Mesenchymal stem cell (in vitro differentiated cells and primary cell): ENCODE measurements at regions not wholly inside any gene's neighbourhood (a gene's known extent, or its start where the extent isn't known, plus 50 kb on each side); places are given as distances from the start of the nearest gene placed in this dataset.
A peak's percentile ranks its signal among the peaks of the same experiment; 100 is the strongest.

Experiments used
- DNase-seq: peaks from one replicate; pipeline ENCODE4 v3.0.0-alpha.2; 2013
- H2AFZ ChIP-seq: one replicate; pipeline ENCODE4 v1.6.1; 2013; ENCODE audit warnings: low read depth, mild to moderate bottlenecking, control low read depth, inconsistent platforms, low read length, moderate library complexity
- H2AK5ac ChIP-seq: 2 replicates; pipeline ENCODE4 v1.6.1; 2013; ENCODE audit warnings: low read length, moderate library complexity, mild to moderate bottlenecking, inconsistent platforms; ENCODE audit not compliant: severe bottlenecking
- H2BK120ac ChIP-seq: one replicate; pipeline ENCODE4 v1.6.1; 2013; ENCODE audit warnings: low read depth, mild to moderate bottlenecking, inconsistent platforms, low read length, moderate library complexity
- H2BK12ac ChIP-seq, 2 experiments: one replicate each; pipeline ENCODE4 v1.6.1; 2013; ENCODE audit warnings: inconsistent platforms in 2 of 2, low read length in 2 of 2, mild to moderate bottlenecking in 2 of 2, moderate library complexity in 2 of 2, control low read depth in 1 of 2
- H2BK15ac ChIP-seq: one replicate; pipeline ENCODE4 v1.6.1; 2013; ENCODE audit warnings: mild to moderate bottlenecking, low read depth, inconsistent platforms; ENCODE audit not compliant: poor library complexity, severe bottlenecking
- H2BK5ac ChIP-seq: 2 replicates; pipeline ENCODE4 v1.6.1; 2013; ENCODE audit warnings: low read depth, mild to moderate bottlenecking, low read length, control low read depth, inconsistent platforms; ENCODE audit not compliant: poor library complexity, severe bottlenecking
- H3K14ac ChIP-seq, 2 experiments: one replicate each; pipeline ENCODE4 v1.6.1; 2013; ENCODE audit warnings: inconsistent platforms in 2 of 2, low read length in 2 of 2, control low read depth in 1 of 2, mild to moderate bottlenecking in 1 of 2, moderate library complexity in 1 of 2
- H3K18ac ChIP-seq, 2 experiments: one replicate each; pipeline ENCODE4 v1.6.1; 2013; ENCODE audit warnings: inconsistent platforms in 2 of 2, low read length in 2 of 2, control low read depth in 1 of 2, low read depth in 1 of 2, mild to moderate bottlenecking in 1 of 2
- H3K23ac ChIP-seq, 2 experiments: one replicate each; pipeline ENCODE4 v1.6.1; 2013; ENCODE audit warnings: inconsistent platforms in 2 of 2, low read length in 2 of 2, mild to moderate bottlenecking in 2 of 2, moderate library complexity in 2 of 2, control low read depth in 1 of 2
- H3K27ac ChIP-seq: 2 replicates; pipeline ENCODE4 v1.5.1; 2013; ENCODE audit warnings: mild to moderate bottlenecking, moderate library complexity, low read length, control low read depth, inconsistent platforms; ENCODE audit not compliant: poor library complexity, severe bottlenecking
- H3K27me3 ChIP-seq, 2 experiments: 2 replicates each; pipeline versions ENCODE4 v1.6.1 to v1.7.0; 2013; ENCODE audit warnings: low read length in 2 of 2, mild to moderate bottlenecking in 2 of 2, moderate library complexity in 2 of 2, control low read depth in 1 of 2, inconsistent platforms in 1 of 2; ENCODE audit not compliant: control insufficient read depth in 1 of 2, insufficient read depth in 1 of 2
- H3K36me3 ChIP-seq, 2 experiments: 2 replicates each; pipeline versions ENCODE4 v1.6.1 to v1.7.0; 2013; ENCODE audit warnings: low read length in 2 of 2, control low read depth in 1 of 2, inconsistent platforms in 1 of 2, low read depth in 1 of 2, mild to moderate bottlenecking in 1 of 2; ENCODE audit not compliant: insufficient read depth in 2 of 2, control insufficient read depth in 1 of 2
- H3K4ac ChIP-seq, 2 experiments: one replicate each; pipeline ENCODE4 v1.6.1; 2013; ENCODE audit warnings: inconsistent platforms in 2 of 2, low read length in 2 of 2, mild to moderate bottlenecking in 2 of 2, moderate library complexity in 2 of 2, control low read depth in 1 of 2, low read depth in 1 of 2
- H3K4me1 ChIP-seq: 2 replicates; pipeline ENCODE4 v1.6.1; 2013; ENCODE audit warnings: low read depth, low read length, control low read depth; ENCODE audit not compliant: control insufficient read depth, insufficient read depth
- H3K4me2 ChIP-seq: 2 replicates; pipeline ENCODE4 v1.6.1; 2013; ENCODE audit warnings: low read length, mild to moderate bottlenecking, inconsistent platforms; ENCODE audit not compliant: poor library complexity, severe bottlenecking
- H3K4me3 ChIP-seq, 2 experiments: 2 replicates each; pipeline versions ENCODE4 v1.5.1 to v1.7.0; 2013; ENCODE audit warnings: low read length in 2 of 2, mild to moderate bottlenecking in 2 of 2, control low read depth in 1 of 2, low read depth in 1 of 2; ENCODE audit not compliant: insufficient read depth in 1 of 2
- H3K79me1 ChIP-seq: replicated peaks from 2 replicates; pipeline ENCODE4 v1.6.1; 2013; ENCODE audit warnings: mild to moderate bottlenecking, control low read depth, low read length, inconsistent platforms; ENCODE audit not compliant: poor library complexity, severe bottlenecking
- H3K9ac ChIP-seq: 2 replicates; pipeline ENCODE4 v1.7.0; 2013; ENCODE audit warnings: mild to moderate bottlenecking, low read length, moderate library complexity
- H3K9me3 ChIP-seq: 2 replicates; pipeline ENCODE4 v1.7.0; 2013; ENCODE audit warnings: mild to moderate bottlenecking, low read length; ENCODE audit not compliant: control insufficient read depth
- H4K8ac ChIP-seq: one replicate; pipeline ENCODE4 v1.6.1; 2013; ENCODE audit warnings: inconsistent platforms, mild to moderate bottlenecking, low read length, moderate library complexity
- H4K91ac ChIP-seq: one replicate; pipeline ENCODE4 v1.6.1; 2013; ENCODE audit warnings: mild to moderate bottlenecking, low read length, inconsistent platforms
- WGBS: methylation state at CpG from one replicate; pipeline ENCODE4 v1.1.7; 2013; ENCODE audit warnings: mixed read lengths; 5-methylcytosine and 5-hydroxymethylcytosine counted together

DNA sequence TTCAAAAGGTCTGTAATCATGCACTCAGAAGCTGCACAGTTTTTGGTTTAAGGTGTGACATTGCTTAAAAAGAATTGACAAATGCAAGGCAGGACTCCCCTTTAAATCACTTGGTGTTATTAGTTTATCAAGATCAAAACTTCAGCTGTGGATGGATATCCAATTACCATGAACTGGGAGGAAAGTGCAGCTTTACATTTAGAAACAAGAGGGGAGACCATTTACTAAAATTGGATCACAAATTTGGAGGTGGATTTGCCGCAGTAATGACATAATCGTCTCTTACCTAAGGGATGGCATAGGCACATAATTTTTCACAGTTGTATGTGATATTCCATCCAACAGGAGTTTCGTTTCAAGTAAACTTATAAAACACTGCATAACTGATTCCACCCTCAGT, 1610.2 kb downstream of the SLITRK5 start:
- Histone ChIP-seq H2BK120ac (no peak overlapping the region), H2BK15ac (no peak overlapping the region), H3K9ac (no peak overlapping the region), H4K8ac (no peak overlapping the region), H3K4me3 (no peak overlapping the region), H3K23ac (no peak overlapping the region), H3K79me1 (no peaks in the 10 kb centered on the region), H3K27me3 (no peaks in the 10 kb centered on the region), H2BK12ac (no peak overlapping the region), H3K27ac (no peak overlapping the region), H3K36me3 (no peaks in the 10 kb centered on the region), H3K4me1 (no peaks in the 10 kb centered on the region), H3K14ac (no peak overlapping the region), H3K4me2 (no peak overlapping the region), H2BK5ac (no peak overlapping the region), H2AFZ (no peak overlapping the region), H3K18ac (no peak overlapping the region), H3K4ac (no peak overlapping the region), H4K91ac (no peak overlapping the region), H3K9me3 (no peaks in the 10 kb centered on the region), H2AK5ac (no peak overlapping the region)
- no peak for DNase-seq
- 100% methylated on average over 2 of the region's 3 CpGs for WGBS

DNA sequence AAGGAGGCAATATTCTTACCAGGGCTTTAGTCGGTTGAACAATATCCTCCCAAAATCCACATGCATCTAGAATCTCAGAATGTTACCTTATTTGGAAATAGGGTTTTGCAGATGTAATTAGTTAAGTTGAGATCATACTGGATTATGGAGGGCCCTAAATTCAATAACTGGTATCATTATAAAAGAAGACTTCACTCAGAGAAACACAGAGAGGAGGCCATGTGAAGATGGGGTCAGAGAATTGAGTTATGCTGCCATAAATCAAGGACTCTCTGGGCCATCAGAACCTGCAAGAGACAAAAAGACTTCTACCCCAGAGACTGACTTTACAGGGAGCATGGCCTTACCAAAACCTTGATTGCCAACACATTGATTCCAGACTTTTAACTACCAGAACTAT, 1611.1 kb downstream of the SLITRK5 start:
- H2BK120ac ChIP-seq, result no peak overlapping the region
- no peak overlapping the region for H4K91ac ChIP-seq
- H2BK15ac ChIP-seq, result no peak overlapping the region
- H3K79me1 ChIP-seq, result no peaks in the 10 kb centered on the region
- no peak overlapping the region for H2AK5ac ChIP-seq
- no peaks in the 10 kb centered on the region for H3K4me1 ChIP-seq
- no peak overlapping the region for H3K23ac ChIP-seq
- H3K4me2 ChIP-seq, result no peak overlapping the region
- H2BK5ac ChIP-seq, result no peak overlapping the region
- H2AFZ ChIP-seq, result no peak overlapping the region
- H4K8ac ChIP-seq, result no peak overlapping the region
- H3K9ac ChIP-seq, result no peak overlapping the region
- H3K27ac ChIP-seq, result no peak overlapping the region
- WGBS, result no CpG with 5 or more reads among the region's 1 CpG
- H3K4me3 ChIP-seq, result no peak overlapping the region
- no peak overlapping the region for H2BK12ac ChIP-seq
- no peak for DNase-seq
- no peaks in the 10 kb centered on the region for H3K9me3 ChIP-seq
- H3K4ac ChIP-seq, result no peak overlapping the region
- no peaks in the 10 kb centered on the region for H3K36me3 ChIP-seq
- no peaks in the 10 kb centered on the region for H3K27me3 ChIP-seq
- H3K18ac ChIP-seq, result no peak overlapping the region
- H3K14ac ChIP-seq, result no peak overlapping the region

DNA sequence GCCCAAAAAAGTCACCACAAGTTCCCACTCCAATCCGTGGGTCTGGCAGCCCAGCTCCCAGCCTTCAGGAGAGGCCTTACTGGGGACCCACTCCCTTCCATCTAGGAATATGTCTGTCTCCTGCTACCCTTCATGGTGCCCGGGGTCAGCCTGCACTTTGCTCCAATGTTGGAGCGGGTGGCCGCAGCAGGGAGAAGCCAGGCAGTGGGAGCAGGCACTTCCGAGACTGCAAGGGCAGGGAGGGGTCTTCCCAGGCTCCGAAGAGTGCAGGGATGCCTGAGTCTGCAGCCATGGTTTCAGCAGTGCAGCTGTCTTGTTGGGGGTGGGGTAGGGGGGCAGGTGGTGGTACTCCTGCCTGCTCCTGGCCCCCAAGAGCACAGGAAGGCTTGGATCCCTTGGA, 1616.2 kb downstream of the SLITRK5 start:
- no peak overlapping the region for H2BK120ac ChIP-seq
- H3K27me3 ChIP-seq, result no peaks in the 10 kb centered on the region
- no peak overlapping the region for H4K91ac ChIP-seq
- H2AK5ac ChIP-seq, result no peak overlapping the region
- no peaks in the 10 kb centered on the region for H3K36me3 ChIP-seq
- H3K4me3 ChIP-seq, result no peak overlapping the region
- no peak overlapping the region for H2AFZ ChIP-seq
- no peak overlapping the region for H3K4ac ChIP-seq
- no peaks in the 10 kb centered on the region for H3K4me1 ChIP-seq
- H3K9me3 ChIP-seq, result peaks cover 7% of the 10 kb centered on the region
- no peak overlapping the region for H4K8ac ChIP-seq
- no peak for DNase-seq
- no peak overlapping the region for H3K4me2 ChIP-seq
- H3K9ac ChIP-seq, result no peak overlapping the region
- no peaks in the 10 kb centered on the region for H3K79me1 ChIP-seq
- no peak overlapping the region for H2BK15ac ChIP-seq
- H3K14ac ChIP-seq, result no peak overlapping the region
- no peak overlapping the region for H3K18ac ChIP-seq
- H2BK5ac ChIP-seq, result no peak overlapping the region
- WGBS, result 61% methylated on average over 6 of the region's 6 CpGs
- no peak overlapping the region for H3K23ac ChIP-seq
- no peak overlapping the region for H2BK12ac ChIP-seq
- no peak overlapping the region for H3K27ac ChIP-seq

DNA sequence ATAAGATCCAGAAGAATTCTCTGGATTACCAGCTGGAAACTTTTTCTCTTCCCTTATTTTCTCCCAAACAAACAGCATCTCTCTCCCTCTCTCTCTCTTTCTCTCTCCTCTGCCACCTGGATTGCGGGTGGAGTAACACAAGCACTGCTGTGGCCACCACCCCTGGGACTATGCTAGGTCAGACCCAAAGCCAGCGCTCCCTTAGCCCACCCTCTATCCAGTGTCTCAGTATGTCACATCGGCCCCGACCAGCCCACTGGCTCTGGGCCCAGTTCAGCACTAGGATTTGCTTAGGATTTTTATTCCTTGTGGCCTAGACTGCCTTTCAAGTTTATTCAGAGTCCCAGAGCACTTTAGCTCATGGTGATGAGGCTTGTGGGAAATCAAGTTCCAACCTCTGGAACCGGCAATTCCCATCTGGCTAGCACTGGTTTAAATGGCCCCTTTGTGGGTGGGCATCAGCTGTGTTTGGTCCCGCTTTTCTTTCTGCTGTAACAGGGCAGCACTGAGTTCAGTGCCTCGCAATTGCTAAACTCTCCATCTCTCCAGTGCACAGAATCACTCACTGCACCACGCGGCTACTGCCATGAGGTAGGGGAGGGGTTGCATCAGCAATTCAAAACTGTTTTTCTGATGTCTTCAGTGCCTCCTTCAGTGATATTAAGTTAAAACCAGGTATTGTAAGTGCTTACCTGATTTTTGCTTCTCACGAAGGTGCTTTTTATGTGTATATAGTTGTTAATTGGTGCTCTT, 1623.1 kb downstream of the SLITRK5 start:
- Histone ChIP-seq H3K4me1 (no peaks in the 10 kb centered on the region), H3K4me3 (no peak overlapping the region), H2AFZ (no peak overlapping the region), H2BK15ac (peak overlapping the region; percentile 23), H3K79me1 (no peaks in the 10 kb centered on the region), H3K23ac (no peak overlapping the region), H3K4ac (no peak overlapping the region), H3K4me2 (no peak overlapping the region), H2BK5ac (no peak overlapping the region), H2AK5ac (no peak overlapping the region), H3K36me3 (no peaks in the 10 kb centered on the region), H2BK120ac (no peak overlapping the region), H4K91ac (no peak overlapping the region), H4K8ac (no peak overlapping the region), H3K27me3 (no peaks in the 10 kb centered on the region), H3K9ac (no peak overlapping the region), H3K18ac (no peak overlapping the region), H2BK12ac (no peak overlapping the region), H3K27ac (no peak overlapping the region), H3K9me3 (peaks cover 8% of the 10 kb centered on the region), H3K14ac (no peak overlapping the region)
- 85% methylated on average over 10 of the region's 10 CpGs for WGBS
- DNase-seq, result no peak
